Endothelial cell of umbilical vein (primary cell): ENCODE measurements at regions not wholly inside any gene's neighbourhood (a gene's known extent, or its start where the extent isn't known, plus 50 kb on each side); places are given as distances from the start of the nearest gene placed in this dataset.

Source experiments
- BruUV-seq: library from RNA; stranded (reverse); fragments of 400-500 nt; replicated peaks from 2 replicates; lab custom pipeline; 2021; lab: Mats Ljungman, UMichigan
- CTCF ChIA-PET: fragments of 300-600, 350-600 bp; sonication (Branson Sonifier 250); formaldehyde crosslinking; loops from one replicate; lab custom pipeline; 2021; ENCODE audit warnings: antibody characterized with exemption, inconsistent platforms; lab: Charles Lee
- POLR2A ChIA-PET: fragments of 300-600, 350-600 bp; sonication (Branson Sonifier 250); formaldehyde crosslinking; loops from one replicate; lab custom pipeline; 2021; ENCODE audit warnings: antibody characterized with exemption, inconsistent platforms; lab: Charles Lee
- DNase-seq: peaks from one replicate; pipeline ENCODE4 v3.0.0-alpha.2; 2011; ENCODE audit warnings: low read depth, low spot score
- FAIRE-seq: peaks from 2 replicates; lab custom pipeline; 2011; peaks lifted over from hg19 to GRCh38; lab: Jason Lieb, UNC
- H2AFZ ChIP-seq: 2 replicates; pipeline ENCODE4 v1.6.0; 2012; ENCODE audit warnings: low read depth, low read length, control low read depth, inconsistent platforms
- H3K27ac ChIP-seq: 2 replicates; pipeline ENCODE4 v1.5.1; 2011; ENCODE audit warnings: low read depth, mild to moderate bottlenecking, control low read depth, low read length, moderate library complexity; ENCODE audit not compliant: insufficient read depth
- H3K27me3 ChIP-seq, 2 experiments: 2 replicates each; pipeline versions ENCODE4 v1.6.0 to v1.6.1; 2011; ENCODE audit warnings: low read length in 2 of 2, mixed read lengths in 1 of 2; ENCODE audit not compliant: control insufficient read depth in 2 of 2, insufficient read depth in 2 of 2
- H3K36me3 ChIP-seq, 2 experiments: 2 replicates in 1 of 2; 3 replicates in 1 of 2; pipeline ENCODE4 v1.5.1; 2011; ENCODE audit warnings: low read length in 2 of 2, mild to moderate bottlenecking in 1 of 2, moderate library complexity in 1 of 2; ENCODE audit not compliant: control insufficient read depth in 2 of 2, insufficient read depth in 2 of 2; ENCODE audit errors: extremely low read depth in 1 of 2
- H3K4me1 ChIP-seq: 3 replicates; pipeline ENCODE4 v1.5.1; 2011; ENCODE audit warnings: mild to moderate bottlenecking, low read length; ENCODE audit not compliant: control insufficient read depth, insufficient read depth; ENCODE audit errors: extremely low read depth
- H3K4me2 ChIP-seq: 2 replicates; pipeline ENCODE4 v1.6.1; 2011; ENCODE audit warnings: low read length, control low read depth, mixed read lengths; ENCODE audit not compliant: insufficient read depth
- H3K4me3 ChIP-seq, 3 experiments: fragments of 200-600 bp in 1 of 3; sonication (generic), shearing (Covaris generic) in 1 of 3; replicated peaks in 1 of 3; 2 replicates each; pipeline ENCODE4 v1.5.1; 2011 to 2016; ENCODE audit warnings: control low read depth in 3 of 3, low read length in 3 of 3, mild to moderate bottlenecking in 2 of 3, inconsistent platforms in 1 of 3, low read depth in 1 of 3, moderate library complexity in 1 of 3; ENCODE audit not compliant: insufficient read depth in 1 of 3
- H3K79me2 ChIP-seq: 2 replicates; pipeline ENCODE4 v1.6.0; 2012; ENCODE audit warnings: low read length, inconsistent platforms; ENCODE audit not compliant: control insufficient read depth, insufficient read depth
- H3K9ac ChIP-seq: replicated peaks from 2 replicates; pipeline ENCODE3; 2011; ENCODE audit warnings: low read length, control low read depth; ENCODE audit not compliant: insufficient read depth; ENCODE audit errors: extremely low read depth
- H3K9me1 ChIP-seq: replicated peaks from 3 replicates; pipeline ENCODE4 v1.6.0; 2011; ENCODE audit warnings: mild to moderate bottlenecking, low read length; ENCODE audit not compliant: control insufficient read depth, insufficient read depth; ENCODE audit errors: extremely low read depth
- H3K9me3 ChIP-seq: replicated peaks from 2 replicates; pipeline ENCODE4 v1.5.1; 2012; ENCODE audit warnings: low read length, inconsistent platforms; ENCODE audit not compliant: control insufficient read depth, insufficient read depth
- H4K20me1 ChIP-seq: replicated peaks from 2 replicates; pipeline ENCODE3; 2011; ENCODE audit warnings: mild to moderate bottlenecking, low read length; ENCODE audit not compliant: control insufficient read depth, insufficient read depth; ENCODE audit errors: extremely low read depth
- EZH2 ChIP-seq: IDR thresholded peaks from 2 replicates; pipeline ENCODE4 v1.6.1; 2012; ENCODE audit warnings: borderline replicate concordance, low read depth, mild to moderate bottlenecking, moderate library complexity, low read length, inconsistent platforms; ENCODE audit not compliant: severe bottlenecking
- FOS ChIP-seq: IDR thresholded peaks from 2 replicates; pipeline ENCODE4 v1.6.1; 2011; ENCODE audit warnings: mild to moderate bottlenecking, low read length, moderate library complexity, borderline replicate concordance; ENCODE audit not compliant: insufficient read depth
- GATA2 ChIP-seq: IDR thresholded peaks from 2 replicates; pipeline ENCODE4 v1.7.0; 2011; ENCODE audit warnings: low read depth, mild to moderate bottlenecking, moderate library complexity, mixed read lengths, low read length; ENCODE audit not compliant: insufficient read length, insufficient read depth
- JUN ChIP-seq: IDR thresholded peaks from 2 replicates; pipeline ENCODE4 v1.6.1; 2011; ENCODE audit warnings: borderline replicate concordance, low read depth; ENCODE audit not compliant: insufficient read length, insufficient read depth
- MYC ChIP-seq: IDR thresholded peaks from one replicate; pipeline ENCODE4 v1.6.1; 2011; ENCODE audit warnings: mild to moderate bottlenecking, low read depth, low read length
- POLR2A ChIP-seq: IDR thresholded peaks from 2 replicates; pipeline ENCODE4 v1.6.1; 2012; ENCODE audit warnings: low read depth, mild to moderate bottlenecking, control low read depth, low read length
- POLR2AphosphoS5 ChIP-seq: IDR thresholded peaks from 2 replicates; pipeline ENCODE4 v1.6.1; 2012; ENCODE audit warnings: low read depth, mild to moderate bottlenecking, control low read depth, low read length, moderate library complexity; ENCODE audit not compliant: insufficient read depth
- dilution Hi-C: fragments of 300-500 bp; cut with MboI; formaldehyde crosslinking; loops from one replicate; pipeline ENCODE4 v1.15.0; 2019; ENCODE audit warnings: low sequenced_read_pairs; ENCODE audit not compliant: extremely low pct_ligation_motif_present
- intact Hi-C: fragments of 100-400 bp; cut with micrococcal nuclease; formaldehyde crosslinking; loops from one replicate; pipeline ENCODE4 v1.10.0; 2022
- TF ChIP-seq, protein P1 (sequence below): IDR thresholded peaks from 2 replicates; pipeline ENCODE4 v1.6.1; 2011; ENCODE audit not compliant: insufficient read depth, insufficient read length
- TF ChIP-seq, protein P2 (sequence below), 2 donors: IDR thresholded peaks; 1 replicate in 1 of 2; 2 replicates in 1 of 2; pipeline ENCODE4 v1.5.1; 2011; ENCODE audit warnings: low read length in 2 of 2, mild to moderate bottlenecking in 2 of 2, moderate library complexity in 2 of 2, control low read depth in 1 of 2, inconsistent platforms in 1 of 2, low read depth in 1 of 2; ENCODE audit not compliant: insufficient read depth in 1 of 2; ENCODE audit errors: extremely low read depth in 1 of 2

DNA sequence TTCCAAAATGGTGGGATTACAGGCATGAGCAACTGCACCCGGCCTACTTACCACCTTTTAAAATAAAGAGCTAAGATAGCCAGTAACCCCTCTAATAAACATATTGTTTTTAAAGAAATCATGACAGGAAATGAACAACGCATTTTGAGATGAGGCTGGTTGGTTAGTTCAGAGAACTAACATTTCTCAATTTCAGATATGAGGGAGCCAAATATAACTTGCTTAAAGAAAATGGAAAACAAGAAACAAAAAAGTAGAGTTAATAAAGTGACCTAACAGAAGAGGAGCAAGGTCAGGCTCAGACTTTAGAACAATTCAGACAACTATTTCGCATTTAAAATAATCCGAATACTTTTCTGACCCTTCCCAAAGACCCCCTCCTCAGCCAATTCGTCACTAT lies 254.9 kb upstream of the PHF14 start:
- intact Hi-C loops: no loop called here
- Histone ChIP-seq H3K9me3 (peaks cover 3% of the 10 kb centered on the region), H3K36me3 (no peaks in the 10 kb centered on the region), H3K4me1 (no peaks in the 10 kb centered on the region), H3K9me1 (no peaks in the 10 kb centered on the region), H3K4me3 (no peak overlapping the region), H2AFZ (no peak overlapping the region), H4K20me1 (no peaks in the 10 kb centered on the region), H3K4me2 (no peak overlapping the region), H3K27me3 (no peaks in the 10 kb centered on the region), H3K27ac (no peak overlapping the region), H3K79me2 (no peaks in the 10 kb centered on the region), H3K9ac (no peak overlapping the region)
- TF ChIP-seq, protein P1, sequence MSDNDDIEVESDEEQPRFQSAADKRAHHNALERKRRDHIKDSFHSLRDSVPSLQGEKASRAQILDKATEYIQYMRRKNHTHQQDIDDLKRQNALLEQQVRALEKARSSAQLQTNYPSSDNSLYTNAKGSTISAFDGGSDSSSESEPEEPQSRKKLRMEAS: no peak
- TF ChIP-seq POLR2AphosphoS5 (no peak), JUN (no peak), MYC (no peak), POLR2A (no peak), GATA2 (no peak), EZH2 (no peak), FOS (no peak)
- TF ChIP-seq, protein P2, sequence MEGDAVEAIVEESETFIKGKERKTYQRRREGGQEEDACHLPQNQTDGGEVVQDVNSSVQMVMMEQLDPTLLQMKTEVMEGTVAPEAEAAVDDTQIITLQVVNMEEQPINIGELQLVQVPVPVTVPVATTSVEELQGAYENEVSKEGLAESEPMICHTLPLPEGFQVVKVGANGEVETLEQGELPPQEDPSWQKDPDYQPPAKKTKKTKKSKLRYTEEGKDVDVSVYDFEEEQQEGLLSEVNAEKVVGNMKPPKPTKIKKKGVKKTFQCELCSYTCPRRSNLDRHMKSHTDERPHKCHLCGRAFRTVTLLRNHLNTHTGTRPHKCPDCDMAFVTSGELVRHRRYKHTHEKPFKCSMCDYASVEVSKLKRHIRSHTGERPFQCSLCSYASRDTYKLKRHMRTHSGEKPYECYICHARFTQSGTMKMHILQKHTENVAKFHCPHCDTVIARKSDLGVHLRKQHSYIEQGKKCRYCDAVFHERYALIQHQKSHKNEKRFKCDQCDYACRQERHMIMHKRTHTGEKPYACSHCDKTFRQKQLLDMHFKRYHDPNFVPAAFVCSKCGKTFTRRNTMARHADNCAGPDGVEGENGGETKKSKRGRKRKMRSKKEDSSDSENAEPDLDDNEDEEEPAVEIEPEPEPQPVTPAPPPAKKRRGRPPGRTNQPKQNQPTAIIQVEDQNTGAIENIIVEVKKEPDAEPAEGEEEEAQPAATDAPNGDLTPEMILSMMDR (IDR thresholded peaks at IDR 0.05; ENCODE audit: extremely low read depth in 1 of 2, insufficient read depth in 1 of 2, low read depth in 1 of 2, low read length in 2 of 2): no peak
- CTCF ChIA-PET: no interaction called here
- POLR2A ChIA-PET: no interaction called here
- no peak for FAIRE-seq
- no peak for DNase-seq
- no TSS peak for BruUV-seq
- dilution Hi-C loops: no loop called here
